Activated CD4-positive, alpha-beta T cell treated with anti-CD3 and anti-CD28 coated beads, Interleukin-2, amount 10 ng/mL, durations not matched to agents 7 days and 5 days (primary cell): ENCODE measurements at regions not wholly inside any gene's neighbourhood (a gene's known extent, or its start where the extent isn't known, plus 50 kb on each side); places are given as distances from the start of the nearest gene placed in this dataset.
"Not testable (repeated sequence)": the region's sequence is repeated elsewhere in the genome, so short reads cannot be mapped to it uniquely, and the experiment has no call there.

Source experiments
- CTCF ChIA-PET: fragments of 350-600 bp; sonication (Branson Sonifier 250); formaldehyde crosslinking; loops from one replicate; lab custom pipeline; 2021; ENCODE audit warnings: antibody characterized with exemption; lab: Charles Lee
- POLR2A ChIA-PET: fragments of 350-600 bp; sonication (Branson Sonifier 250); formaldehyde crosslinking; loops from one replicate; lab custom pipeline; 2021; ENCODE audit warnings: antibody characterized with exemption; lab: Charles Lee
- DNase-seq: peaks from one replicate; pipeline ENCODE4 v3.0.0-alpha.2; 2020
- H3K27ac Mint-ChIP-seq: one replicate; pipeline ENCODE4 v1.8.0; 2021; ENCODE audit warnings: mild to moderate bottlenecking, moderate library complexity, mixed read lengths
- H3K27me3 Mint-ChIP-seq: one replicate; pipeline ENCODE4 v1.8.0; 2021; ENCODE audit warnings: mixed read lengths
- H3K36me3 Mint-ChIP-seq: one replicate; pipeline ENCODE4 v1.8.0; 2021; ENCODE audit warnings: low read depth, mixed read lengths
- H3K4me1 Mint-ChIP-seq: one replicate; pipeline ENCODE4 v1.8.0; 2021; ENCODE audit warnings: mixed read lengths
- H3K4me3 Mint-ChIP-seq: one replicate; pipeline ENCODE4 v1.8.0; 2021; ENCODE audit warnings: mild to moderate bottlenecking, moderate library complexity, mixed read lengths
- H3K9me3 Mint-ChIP-seq: one replicate; pipeline ENCODE4 v1.8.0; 2021; ENCODE audit warnings: mixed read lengths

DNA sequence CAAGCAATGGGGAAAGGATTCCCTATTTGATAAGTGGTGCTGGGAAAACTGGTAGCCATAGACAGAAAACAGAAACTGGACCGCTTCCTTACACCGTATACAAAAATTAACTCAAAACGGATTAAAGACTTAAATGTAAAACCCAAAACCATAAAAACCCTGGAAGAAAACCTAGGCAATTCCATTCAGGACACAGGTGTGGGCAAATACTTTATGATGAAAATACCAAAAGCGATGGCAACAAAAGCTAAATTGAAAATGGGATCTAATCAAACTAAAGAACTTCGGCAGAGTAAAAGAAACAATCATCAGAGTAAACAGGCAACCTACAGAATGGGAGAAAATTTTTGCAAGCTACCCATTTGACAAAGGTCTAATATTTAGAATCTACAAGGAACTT lies 91.1 kb downstream of the VPREB1 start:
- H3K4me1 Mint-ChIP-seq, POLR2A ChIA-PET, CTCF ChIA-PET, H3K4me3 Mint-ChIP-seq, H3K27ac Mint-ChIP-seq, H3K36me3 Mint-ChIP-seq, DNase-seq, H3K9me3 Mint-ChIP-seq: not testable (repeated sequence)
- peaks cover 61% of the 10 kb centered on the region for H3K27me3 Mint-ChIP-seq

DNA sequence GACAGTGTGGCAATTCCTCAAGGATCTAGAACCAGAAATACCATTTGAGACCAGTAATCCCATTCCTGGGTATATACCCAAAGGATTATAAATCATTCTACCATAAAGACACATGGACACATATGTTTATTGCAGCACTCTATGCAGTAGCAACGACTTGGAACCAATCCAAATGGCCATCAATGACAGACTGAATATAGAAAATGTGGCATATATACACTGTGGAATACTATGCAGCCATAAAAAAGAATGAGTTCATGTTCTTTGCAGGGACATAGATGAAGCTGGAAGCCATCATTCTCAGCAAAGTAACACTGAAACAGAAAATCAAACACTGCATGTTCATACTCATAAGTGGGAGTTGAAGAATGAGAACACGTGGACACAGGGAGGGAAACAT lies 91.7 kb downstream of the VPREB1 start:
- H3K27ac Mint-ChIP-seq, POLR2A ChIA-PET, DNase-seq, CTCF ChIA-PET, H3K36me3 Mint-ChIP-seq, H3K9me3 Mint-ChIP-seq, H3K4me3 Mint-ChIP-seq, H3K4me1 Mint-ChIP-seq: not testable (repeated sequence)
- peaks cover 64% of the 10 kb centered on the region for H3K27me3 Mint-ChIP-seq

DNA sequence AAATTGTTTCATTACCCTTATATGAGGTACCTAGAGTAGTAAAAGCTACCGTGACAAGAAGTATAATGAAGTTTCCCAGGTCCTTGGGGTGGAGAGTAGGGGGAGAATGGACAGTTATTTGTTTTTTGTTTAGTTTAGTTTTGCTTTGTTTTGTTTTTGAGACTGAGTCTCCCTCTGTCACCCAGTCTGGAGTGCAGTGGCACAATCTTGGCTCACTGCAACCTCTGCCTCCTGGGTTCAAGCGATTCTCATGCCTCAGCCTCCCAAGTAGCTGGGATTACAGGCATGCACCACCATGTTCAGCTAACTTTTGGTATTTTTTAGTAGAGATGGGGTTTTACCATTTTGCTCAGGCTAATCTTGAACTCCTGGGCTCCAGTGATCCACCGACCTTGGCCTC lies 94.2 kb downstream of the VPREB1 start:
- CTCF ChIA-PET, H3K4me1 Mint-ChIP-seq, DNase-seq, POLR2A ChIA-PET, H3K27ac Mint-ChIP-seq, H3K9me3 Mint-ChIP-seq, H3K4me3 Mint-ChIP-seq, H3K36me3 Mint-ChIP-seq: not testable (repeated sequence)
- H3K27me3 Mint-ChIP-seq, result peaks cover 43% of the 10 kb centered on the region

DNA sequence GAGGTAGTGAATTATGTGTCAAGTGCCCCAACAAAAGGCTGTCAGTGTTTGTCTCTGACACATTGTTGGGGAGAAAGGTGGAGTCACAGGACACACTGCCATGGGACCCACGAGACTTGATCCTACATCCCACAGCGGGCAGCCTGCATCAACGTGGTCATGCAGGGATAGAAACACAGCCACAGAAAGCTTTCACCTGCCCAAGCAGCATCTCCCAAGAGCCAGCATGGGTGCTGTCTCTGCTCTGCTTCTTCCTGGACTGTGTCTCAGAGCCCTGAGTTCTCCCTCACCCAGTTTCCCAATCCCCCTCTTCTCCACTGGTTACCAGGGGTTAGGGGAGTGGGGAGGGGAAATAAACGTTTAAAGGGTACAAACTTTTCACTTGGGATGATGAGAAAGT lies 97.2 kb downstream of the VPREB1 start:
- Mint-ChIP-seq H3K9me3 (no peaks in the 10 kb centered on the region), H3K4me3 (no peak overlapping the region), H3K4me1 (peaks cover 9% of the 10 kb centered on the region), H3K27ac (no peak overlapping the region), H3K36me3 (no peaks in the 10 kb centered on the region), H3K27me3 (peaks cover 19% of the 10 kb centered on the region)
- no peak for DNase-seq
- ChIA-PET POLR2A (no interaction called here), CTCF (interaction anchor here (0.9 kb wide), 1 partner anchor 12 kb away, joined by 3 read pairs; no protein-coding TSS in a partner anchor)

DNA sequence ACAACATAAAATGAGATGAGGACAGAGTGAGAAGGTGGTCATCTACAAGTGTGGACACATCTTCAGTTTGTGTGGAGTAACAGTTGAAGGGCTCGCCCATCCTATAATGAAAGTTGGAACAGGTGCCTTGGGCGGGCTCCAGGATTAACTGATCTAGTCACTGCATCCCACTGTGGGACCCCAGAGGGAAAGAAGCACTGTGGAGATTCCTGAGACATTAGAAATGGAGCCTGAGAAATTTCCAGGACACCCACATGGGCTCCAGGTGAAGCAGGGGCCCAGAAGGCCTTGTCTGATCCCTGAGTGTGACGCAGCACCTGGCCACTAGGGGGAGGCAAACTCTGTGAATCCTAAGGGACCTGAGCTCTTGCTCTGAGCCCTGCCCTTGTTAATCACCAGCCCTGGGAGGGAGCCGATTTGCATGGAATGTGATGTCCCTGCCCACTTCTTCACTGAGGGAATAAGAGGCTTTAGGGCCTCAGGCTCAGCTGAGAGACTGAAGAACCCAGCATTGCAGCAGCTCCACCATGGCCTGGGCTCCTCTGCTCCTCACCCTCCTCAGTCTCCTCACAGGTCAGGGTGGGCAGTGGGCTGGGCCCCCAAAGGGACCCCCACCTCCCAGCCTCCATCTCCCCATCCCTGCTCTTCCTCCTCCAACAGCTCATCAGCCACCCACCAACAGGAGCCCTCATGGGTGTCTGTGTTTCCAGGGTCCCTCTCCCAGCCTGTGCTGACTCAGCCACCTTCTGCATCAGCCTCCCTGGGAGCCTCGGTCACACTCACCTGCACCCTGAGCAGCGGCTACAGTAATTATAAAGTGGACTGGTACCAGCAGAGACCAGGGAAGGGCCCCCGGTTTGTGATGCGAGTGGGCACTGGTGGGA lies 98.4 kb downstream of the VPREB1 start:
- DNase-seq, result peak; percentile 74
- POLR2A ChIA-PET, result no interaction called here
- Mint-ChIP-seq H3K27ac (no peak overlapping the region), H3K36me3 (no peaks in the 10 kb centered on the region), H3K4me3 (no peak overlapping the region), H3K27me3 (peaks cover 19% of the 10 kb centered on the region), H3K9me3 (no peaks in the 10 kb centered on the region), H3K4me1 (peaks cover 9% of the 10 kb centered on the region)
- CTCF ChIA-PET, result interaction anchor here (0.6 kb wide), 1 partner anchor 11 kb away, joined by 3 read pairs; no protein-coding TSS in a partner anchor

DNA sequence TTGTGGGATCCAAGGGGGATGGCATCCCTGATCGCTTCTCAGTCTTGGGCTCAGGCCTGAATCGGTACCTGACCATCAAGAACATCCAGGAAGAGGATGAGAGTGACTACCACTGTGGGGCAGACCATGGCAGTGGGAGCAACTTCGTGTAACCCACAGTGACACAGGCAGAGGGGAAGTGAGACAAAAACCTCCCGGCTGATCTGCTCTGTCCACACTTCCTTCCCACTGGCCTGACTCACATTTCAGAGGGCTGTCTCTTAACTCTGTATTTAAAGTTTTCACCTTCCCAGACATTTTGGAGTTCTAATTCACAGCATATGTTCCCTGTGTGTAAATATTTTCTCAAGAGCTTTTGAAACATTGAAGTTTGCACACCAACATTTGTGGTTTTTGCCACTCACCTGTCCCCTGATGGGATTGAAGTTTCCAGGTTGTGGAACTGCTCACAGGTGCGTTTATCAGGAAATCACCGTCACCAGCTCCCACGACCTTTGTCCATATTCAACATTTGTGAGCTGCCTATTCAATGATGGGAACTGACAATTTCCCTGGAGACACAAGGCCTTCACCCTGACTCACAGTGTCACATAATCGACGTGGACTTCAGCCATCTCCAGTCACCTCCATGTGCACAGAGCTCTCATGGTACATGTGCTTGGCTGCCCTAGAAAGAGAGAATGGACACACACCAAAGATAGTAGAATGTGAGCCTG lies 99.2 kb downstream of the VPREB1 start:
- H3K9me3 Mint-ChIP-seq, result no peaks in the 10 kb centered on the region
- H3K36me3 Mint-ChIP-seq, result no peaks in the 10 kb centered on the region

DNA sequence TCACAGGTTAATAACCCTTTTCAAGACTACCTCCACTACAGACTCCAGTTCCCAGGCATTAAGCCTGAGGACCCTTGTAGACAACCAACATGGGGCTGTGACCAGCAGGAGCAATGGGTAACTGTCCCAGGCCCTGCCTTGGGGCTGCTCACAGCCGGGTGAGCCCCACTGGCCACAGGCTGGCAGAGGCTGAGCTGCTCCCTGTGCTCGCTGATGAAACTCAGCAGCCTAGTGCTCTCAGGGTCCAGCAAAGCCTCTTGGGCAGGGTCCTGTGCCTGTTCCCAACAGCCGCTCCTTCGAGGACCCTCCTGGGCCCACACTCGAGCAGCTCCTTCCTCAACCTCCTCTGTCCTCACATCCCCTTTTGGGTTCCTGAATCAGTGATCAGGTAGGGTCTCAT lies 99.8 kb downstream of the VPREB1 start:
- ChIA-PET POLR2A (no interaction called here), CTCF (no interaction called here)
- Mint-ChIP-seq H3K27ac (no peak overlapping the region), H3K4me1 (peaks cover 9% of the 10 kb centered on the region), H3K9me3 (no peaks in the 10 kb centered on the region), H3K27me3 (peaks cover 12% of the 10 kb centered on the region), H3K4me3 (no peak overlapping the region), H3K36me3 (no peaks in the 10 kb centered on the region)
- DNase-seq, result no peak

More for the DNA sequence above, 99.2 kb downstream of the VPREB1 start:
- POLR2A ChIA-PET, result no interaction called here
- Mint-ChIP-seq H3K4me1 (peaks cover 9% of the 10 kb centered on the region), H3K27me3 (peaks cover 16% of the 10 kb centered on the region), H3K27ac (no peak overlapping the region), H3K4me3 (no peak overlapping the region)
- CTCF ChIA-PET, result no interaction called here
- DNase-seq, result no peak

DNA sequence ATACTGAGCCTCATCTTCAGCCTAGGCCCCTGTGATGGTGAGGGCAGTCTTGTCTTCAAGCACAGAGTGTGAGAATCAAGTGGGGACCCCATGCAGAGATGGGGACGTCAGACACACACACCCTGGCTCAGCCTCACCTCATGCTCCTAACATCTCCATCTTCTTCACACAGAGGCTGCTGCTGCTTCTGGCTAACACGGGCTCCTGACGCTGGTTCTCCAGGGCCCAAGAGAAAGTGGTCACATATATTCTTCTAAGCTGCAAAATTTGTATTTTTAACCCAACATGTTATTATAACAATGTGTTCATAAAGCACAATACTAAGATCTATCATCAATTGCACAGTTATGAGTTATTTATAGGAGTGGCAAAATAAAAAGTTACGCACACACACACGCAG lies 101.2 kb downstream of the VPREB1 start:
- CTCF ChIA-PET, result no interaction called here
- POLR2A ChIA-PET, result no interaction called here
- Mint-ChIP-seq H3K36me3 (no peaks in the 10 kb centered on the region), H3K27ac (no peak overlapping the region), H3K9me3 (no peaks in the 10 kb centered on the region), H3K4me3 (no peak overlapping the region), H3K27me3 (peaks cover 22% of the 10 kb centered on the region), H3K4me1 (peaks cover 9% of the 10 kb centered on the region)
- no peak for DNase-seq

DNA sequence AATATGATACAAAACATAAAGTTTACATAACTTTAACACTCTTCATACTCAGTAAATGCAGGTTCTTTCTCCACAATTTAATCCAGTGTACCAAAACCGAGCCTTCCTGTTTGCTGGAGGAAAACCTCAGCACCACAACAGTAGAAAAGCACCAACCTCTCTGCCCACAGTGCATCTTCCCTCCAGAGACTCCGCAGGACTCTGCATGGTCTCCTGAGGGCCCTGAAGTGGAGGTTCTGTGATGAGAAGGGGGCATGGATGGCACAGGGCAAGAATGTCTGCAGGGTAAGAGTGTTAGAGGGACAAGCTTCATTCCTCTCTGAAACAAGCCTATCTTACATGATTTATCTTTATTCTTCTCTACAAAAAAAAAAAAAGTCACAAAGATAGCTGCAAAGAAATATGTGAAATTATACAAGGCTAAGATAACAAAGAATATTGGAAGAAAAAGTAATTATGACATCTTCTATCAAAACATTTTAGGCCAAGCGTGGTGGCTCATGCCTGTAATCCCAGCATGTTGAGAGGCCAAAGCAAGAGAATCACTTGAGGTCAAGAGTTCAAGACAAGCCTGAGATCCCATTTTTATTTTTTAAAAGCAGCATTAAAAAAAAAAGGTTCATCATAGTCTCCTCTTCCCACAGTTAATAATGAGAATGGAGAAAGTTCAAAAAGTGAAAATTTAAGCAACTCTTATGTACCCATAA lies 102.0 kb downstream of the VPREB1 start:
- Mint-ChIP-seq H3K27me3 (peaks cover 19% of the 10 kb centered on the region), H3K27ac (no peak overlapping the region), H3K36me3 (no peaks in the 10 kb centered on the region), H3K4me3 (no peak overlapping the region), H3K4me1 (peaks cover 9% of the 10 kb centered on the region), H3K9me3 (no peaks in the 10 kb centered on the region)
- ChIA-PET CTCF (no interaction called here), POLR2A (no interaction called here)
- DNase-seq, result no peak

DNA sequence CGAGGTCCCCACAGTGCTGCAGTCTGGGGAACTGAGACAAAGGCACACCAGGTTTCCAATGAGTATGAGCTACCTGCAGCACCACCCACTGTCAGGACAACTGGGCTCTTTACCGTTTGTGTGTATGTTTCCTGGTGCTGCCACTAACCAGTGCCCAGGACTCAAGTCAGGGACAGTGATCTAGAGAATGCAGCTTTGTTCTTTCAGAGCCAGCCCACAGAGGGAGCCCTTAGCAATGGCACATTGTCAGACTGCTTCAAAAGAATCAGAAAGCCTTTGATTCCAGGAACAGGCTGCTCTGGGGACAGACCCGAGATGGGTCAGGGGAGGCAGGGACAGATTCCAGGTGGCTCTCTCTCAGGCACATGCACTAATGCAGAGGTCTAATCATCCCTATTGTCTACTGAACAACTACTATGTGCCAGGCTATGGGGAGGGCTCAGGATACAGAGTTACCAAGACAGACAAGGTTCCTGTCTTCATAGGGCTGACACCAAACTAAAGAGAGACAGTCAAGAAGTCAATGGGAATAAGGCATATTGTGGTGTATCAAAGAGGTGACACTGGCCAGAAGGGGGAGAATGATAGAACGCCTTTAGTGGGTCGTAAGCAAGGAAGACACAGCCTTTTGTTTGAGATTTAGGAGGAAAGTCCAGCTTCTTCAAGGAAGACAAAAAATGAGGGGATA lies 103.7 kb downstream of the VPREB1 start:
- Mint-ChIP-seq H3K4me1 (peaks cover 16% of the 10 kb centered on the region), H3K4me3 (no peak overlapping the region), H3K36me3 (no peaks in the 10 kb centered on the region), H3K27me3 (peaks cover 21% of the 10 kb centered on the region), H3K27ac (no peak overlapping the region), H3K9me3 (no peaks in the 10 kb centered on the region)
- ChIA-PET CTCF (interaction anchor here (0.8 kb wide), 1 partner anchor 166 kb away, joined by 3 read pairs; no protein-coding TSS in a partner anchor), POLR2A (no interaction called here)
- peak; percentile 24 for DNase-seq

DNA sequence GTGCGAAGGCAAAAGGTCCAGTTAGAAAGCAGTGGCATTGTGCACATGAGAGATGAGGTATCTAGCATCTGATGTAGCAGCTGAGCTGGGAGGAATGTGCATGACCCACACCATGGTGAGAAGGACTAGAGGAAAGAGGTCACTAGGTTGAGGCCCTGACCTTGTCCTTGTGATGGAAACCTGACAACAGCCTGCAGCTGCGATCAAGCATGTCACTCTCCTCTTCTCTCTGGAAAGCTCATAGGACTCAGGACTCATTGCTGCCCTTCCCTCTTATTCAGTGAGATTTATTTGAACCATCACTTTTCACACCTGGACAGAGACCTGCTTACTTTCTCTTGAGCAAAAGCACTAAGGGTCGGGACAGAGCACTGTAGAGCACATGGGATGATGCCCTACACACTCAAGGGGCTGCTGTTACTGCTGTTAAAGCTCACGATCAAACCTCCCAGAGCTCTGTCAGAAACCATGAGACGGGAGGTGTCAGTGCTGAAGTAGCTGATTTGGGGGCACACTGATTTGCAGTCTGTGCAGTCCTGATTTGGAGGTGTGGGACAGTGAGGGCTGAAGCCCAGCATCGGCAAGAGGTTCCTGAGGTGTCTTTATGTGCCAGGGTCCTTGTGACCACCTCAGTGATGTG lies 104.3 kb downstream of the VPREB1 start:
- Mint-ChIP-seq H3K36me3 (no peaks in the 10 kb centered on the region), H3K27me3 (peaks cover 21% of the 10 kb centered on the region), H3K27ac (no peak overlapping the region), H3K9me3 (no peaks in the 10 kb centered on the region), H3K4me3 (no peak overlapping the region), H3K4me1 (peaks cover 14% of the 10 kb centered on the region)
- no peak for DNase-seq
- ChIA-PET POLR2A (no interaction called here), CTCF (no interaction called here)

DNA sequence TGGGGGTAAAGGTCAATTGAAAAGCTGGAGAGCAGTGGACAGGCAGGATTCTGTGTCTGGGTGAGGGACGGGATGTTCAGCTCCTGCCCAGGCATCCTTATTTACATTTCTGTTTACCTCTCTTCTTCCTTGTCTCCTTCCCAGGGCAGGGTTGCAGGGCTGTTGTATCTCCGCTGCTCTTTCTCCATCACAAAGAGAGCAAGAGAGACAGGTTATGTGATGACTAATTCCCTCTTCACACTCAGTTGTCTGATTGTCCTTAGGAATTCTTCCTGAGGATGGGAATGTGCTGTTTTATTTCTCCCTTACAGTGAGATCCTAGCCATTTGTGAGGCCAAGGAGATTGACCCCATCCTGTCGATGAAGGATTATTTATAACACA lies 104.9 kb downstream of the VPREB1 start:
- POLR2A ChIA-PET, result no interaction called here
- Mint-ChIP-seq H3K36me3 (no peaks in the 10 kb centered on the region), H3K9me3 (no peaks in the 10 kb centered on the region), H3K27ac (no peak overlapping the region), H3K4me1 (peaks cover 14% of the 10 kb centered on the region), H3K27me3 (peaks cover 21% of the 10 kb centered on the region), H3K4me3 (no peak overlapping the region)
- CTCF ChIA-PET, result no interaction called here
- no peak for DNase-seq
